ENCODE measurements at regions not wholly inside any gene's neighbourhood (a gene's known extent, or its start where the extent isn't known, plus 50 kb on each side); places are given as distances from the start of the nearest gene placed in this dataset.
"Not testable (repeated sequence)": the region's sequence is repeated elsewhere in the genome, so short reads cannot be mapped to it uniquely, and the experiment has no call there.

DNA sequence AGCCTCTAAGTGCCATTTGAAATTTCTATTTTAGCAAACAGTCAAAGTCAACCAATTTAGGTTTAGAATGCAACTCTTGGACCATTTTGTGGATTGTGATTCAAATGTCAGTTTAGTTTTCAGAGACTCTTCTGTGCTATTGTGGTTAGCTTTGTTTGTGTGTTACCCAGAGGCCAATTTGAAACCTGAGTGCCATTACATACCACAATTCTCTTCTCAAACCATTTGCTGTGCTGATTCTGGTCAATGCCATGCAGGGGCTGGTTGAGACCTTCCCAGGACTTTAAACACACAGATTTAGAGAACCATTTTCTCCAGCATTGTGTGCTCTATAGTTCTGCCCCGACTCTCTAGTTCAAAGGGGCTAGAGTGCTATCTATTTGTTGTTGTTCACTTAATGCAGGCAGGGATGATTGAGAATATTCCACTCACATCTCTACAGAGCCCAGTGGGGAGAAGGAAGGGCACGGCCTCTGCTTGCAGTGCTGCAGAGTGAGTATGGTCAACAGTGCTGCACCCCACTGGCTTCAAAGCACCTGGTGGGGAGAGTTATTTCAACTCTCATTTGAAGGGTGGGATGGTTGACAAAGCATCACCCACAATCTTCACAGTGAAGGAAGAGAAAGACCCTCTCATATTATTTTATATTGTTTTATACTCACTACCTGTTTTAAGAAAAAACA is 738.2 kb downstream of the COL12A1 start:
- DNase-seq: no peak

GRCh38 chr6:74466572-74466971 is 739.3 kb downstream of the COL12A1 start:
- DNase-seq: no peak

DNA sequence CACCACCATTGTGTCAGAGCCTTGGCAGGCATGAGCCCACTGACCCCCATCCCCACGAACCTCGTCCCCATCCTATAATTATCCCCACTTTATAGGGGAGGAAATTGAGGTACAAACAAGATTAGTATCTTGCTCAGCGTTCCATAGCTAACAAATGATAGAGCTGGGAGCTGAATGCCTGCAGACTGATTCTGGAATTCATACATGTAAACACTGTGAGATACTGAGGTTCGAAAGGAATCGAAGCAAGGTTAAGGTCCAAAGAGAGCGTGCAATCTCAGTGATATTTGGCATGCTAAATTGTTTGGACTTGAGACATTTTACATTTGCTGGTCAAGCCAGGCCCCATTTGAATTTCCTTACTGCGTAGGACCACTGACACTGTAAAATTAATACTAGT is 746.6 kb downstream of the COL12A1 start:
- no peak for DNase-seq

- peak; percentile 29 for DNase-seq
Measured at GRCh38 chr6:74458536-74458935, 747.3 kb downstream of the COL12A1 start.

- no peak for DNase-seq
Measured at GRCh38 chr6:74455786-74456185, 750.1 kb downstream of the COL12A1 start.

DNA sequence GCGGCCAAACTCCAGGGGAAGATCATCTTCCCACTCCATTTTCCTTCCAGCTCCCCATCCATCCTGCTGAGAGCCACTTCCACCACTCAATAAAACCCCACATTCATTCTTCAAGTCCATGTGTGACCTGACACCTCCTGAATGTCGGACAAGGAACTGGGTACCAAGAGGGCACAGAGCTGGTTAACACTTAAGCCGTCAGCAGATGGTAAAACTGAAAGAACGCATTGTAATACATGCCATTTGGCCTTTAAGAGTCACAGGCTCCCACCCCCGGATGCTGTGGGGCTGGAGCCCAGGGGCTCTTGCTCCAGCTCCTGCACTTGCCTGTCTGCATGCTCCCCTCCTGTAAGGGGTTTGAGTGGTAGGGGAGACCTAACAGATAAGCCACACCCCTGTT is 753.9 kb downstream of the COL12A1 start:
- no peak for DNase-seq

DNA sequence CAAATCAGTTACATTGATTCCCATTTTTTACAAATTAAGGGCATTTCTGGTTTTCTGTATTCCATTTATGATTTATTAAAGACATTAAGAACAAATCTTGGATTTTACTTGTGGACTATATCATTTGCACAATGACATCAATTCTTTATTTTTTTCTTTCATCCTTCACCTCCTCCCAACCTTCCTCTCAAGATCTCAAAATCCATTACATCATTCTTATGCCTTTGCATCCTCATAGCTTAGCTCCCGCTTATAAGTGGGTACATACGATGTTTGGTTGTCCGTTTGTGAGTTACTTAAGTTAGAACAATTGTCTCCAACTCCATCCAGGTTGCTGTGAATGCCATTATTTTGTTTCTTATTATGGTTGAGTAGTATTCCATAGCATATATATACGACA is 752.8 kb downstream of the CD109 start:
- no peak for DNase-seq

DNA sequence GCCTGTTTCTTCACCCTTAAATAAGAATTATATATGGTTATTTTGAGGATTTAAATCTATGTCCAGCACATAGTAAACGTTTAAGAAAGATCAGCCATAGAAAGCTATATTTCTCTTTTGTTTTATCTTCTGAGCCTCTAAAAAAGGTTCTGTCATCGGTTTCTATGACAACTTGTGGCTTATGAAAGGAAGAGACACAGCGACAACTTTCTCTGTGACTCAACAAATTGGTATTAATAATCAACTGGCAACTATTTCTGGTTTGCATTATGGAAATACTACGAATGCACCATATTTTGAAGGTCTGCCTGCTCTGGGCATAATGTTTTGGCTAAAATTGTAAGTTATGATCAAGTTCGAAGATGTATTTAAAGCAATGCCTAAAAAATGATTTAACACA is 751.0 kb downstream of the CD109 start:
- no peak for DNase-seq

GRCh38 chr6:74439123-74439811 is 743.3 kb downstream of the CD109 start:
- DNase-seq: no peak

- DNase-seq: not testable (repeated sequence)
Measured at GRCh38 chr6:74438395-74438794, 742.4 kb downstream of the CD109 start.

- no peak for DNase-seq
Measured at GRCh38 chr6:74434171-74434570, 738.2 kb downstream of the CD109 start.

DNA sequence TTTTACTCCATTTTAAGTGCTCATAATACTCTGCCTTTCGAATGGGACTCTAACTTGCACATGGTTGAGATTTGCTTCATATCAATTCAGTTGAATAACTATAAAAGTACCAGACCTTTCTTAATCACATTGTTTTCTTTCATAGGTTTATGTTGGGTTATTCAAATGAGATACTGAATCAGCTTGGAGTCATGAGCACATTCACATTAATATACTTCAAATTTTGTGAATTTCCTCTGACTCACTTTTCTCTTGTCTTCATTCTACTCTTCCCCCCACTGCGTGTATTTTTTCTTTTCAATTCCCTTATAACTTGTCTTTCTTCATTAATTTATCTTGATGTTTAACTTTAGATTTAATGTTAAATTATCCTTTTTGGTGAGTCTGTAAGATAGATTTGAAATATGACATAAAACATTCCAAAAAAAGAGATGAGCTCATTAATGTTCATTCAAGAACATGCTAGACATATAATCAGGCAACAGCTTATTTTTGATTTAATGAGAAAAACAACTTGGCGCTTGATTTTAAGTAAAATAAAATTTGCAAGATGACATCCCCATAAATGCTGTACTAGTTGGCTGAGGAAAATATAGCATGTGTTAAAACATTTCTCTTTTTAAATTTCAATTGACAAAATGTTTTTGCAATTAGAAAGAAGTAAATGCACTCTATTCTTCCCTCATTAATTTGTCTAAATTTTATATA is 736.0 kb downstream of the CD109 start:
- DNase-seq: no peak

DNA sequence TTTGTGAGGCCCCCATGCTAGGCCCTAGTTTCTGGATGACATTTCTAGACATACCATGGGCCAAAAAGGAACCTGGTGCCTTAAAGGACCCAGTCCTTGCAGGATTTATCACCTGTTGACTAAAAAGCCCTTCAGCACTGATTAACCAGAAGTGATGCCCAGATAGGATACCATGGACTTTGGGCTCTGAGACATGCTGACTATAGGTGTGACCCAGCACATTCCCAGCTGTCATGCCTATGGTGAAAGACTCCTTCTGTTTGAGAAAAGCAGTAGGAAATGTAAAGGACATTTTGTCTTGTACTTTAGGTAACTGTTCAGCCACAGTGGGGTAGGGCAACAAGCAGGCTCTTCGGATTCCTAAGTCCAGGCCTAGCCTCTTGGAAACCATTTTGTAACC is 724.2 kb downstream of the CD109 start:
- DNase-seq: no peak

GRCh38 chr6:74415056-74415455 is 719.1 kb downstream of the CD109 start:
- DNase-seq: no peak

GRCh38 chr6:74410630-74411029 is 714.6 kb downstream of the CD109 start:
- DNase-seq: no peak

DNA sequence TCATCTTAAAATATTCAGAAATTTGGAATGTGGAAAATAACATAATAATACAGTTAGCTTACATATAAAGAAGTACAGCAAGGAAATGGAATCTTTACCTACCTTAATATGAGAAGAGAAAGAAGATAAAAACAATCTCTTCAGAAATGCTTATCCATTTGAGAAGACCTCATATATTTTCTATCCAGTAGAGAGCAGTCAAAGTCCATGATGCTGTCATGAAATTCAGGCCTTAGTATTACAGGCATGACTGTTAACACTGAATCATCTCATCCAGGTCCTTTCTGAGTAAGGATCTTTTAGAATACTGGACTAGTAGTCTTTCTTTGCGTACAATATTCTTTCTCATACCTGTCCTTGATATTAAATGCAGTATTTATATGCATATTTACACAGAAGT is 713.4 kb downstream of the CD109 start:
- DNase-seq: no peak

DNA sequence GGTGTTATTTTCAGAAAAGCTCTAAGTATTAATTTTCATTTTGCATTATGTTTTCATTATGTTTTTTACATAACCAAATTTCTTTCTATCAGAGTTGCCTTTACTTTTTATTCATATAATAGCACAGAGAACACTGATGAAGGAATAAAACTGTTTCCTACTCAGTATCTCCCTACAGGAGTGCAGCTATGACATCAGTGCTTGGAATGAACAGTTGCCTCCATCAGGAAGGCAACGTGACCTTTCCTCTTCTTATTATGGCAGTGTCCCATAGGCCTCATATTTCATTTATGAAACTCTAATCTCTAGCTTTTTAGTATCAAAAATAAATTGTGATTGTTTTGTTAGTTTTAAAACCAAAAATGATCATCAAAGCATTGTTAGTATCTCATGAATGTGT is 712.8 kb downstream of the CD109 start:
- DNase-seq: no peak

DNA sequence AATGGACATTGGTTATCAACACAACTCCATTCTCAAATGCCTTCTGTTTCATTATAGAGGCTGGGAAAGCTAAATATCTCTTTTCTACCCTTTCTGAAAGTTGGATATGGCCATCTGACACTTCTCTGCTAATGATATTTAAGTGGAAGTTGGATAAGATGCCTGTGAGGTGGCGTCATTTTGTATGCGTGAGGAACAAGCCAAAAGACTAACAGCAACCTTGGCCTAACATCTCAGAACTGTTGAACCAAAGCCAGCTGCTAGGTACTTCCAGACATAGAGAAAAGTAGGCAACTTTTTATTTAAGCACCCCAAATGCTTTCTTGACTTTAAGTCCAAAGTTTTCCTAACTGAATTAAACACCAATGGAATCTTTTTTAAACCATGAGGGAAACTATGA is 708.4 kb downstream of the CD109 start:
- DNase-seq: no peak

DNA sequence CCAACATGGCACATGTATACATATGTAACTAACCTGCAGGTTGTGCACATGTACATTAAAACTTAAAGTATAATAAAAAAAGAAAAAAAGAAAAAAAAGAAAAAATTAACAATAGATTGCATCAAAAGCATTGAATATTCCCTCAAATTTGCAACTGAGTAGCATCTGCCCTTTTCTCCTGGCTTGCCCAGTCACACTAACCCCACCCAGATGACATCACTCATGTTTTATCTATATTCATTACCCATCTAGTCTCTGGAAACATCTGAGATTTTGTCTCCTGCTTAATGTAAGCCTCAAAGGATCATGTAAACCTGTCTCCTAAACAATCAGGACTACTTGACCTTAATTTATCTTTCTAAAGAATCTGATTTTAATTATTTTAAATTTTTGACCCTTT is 706.8 kb downstream of the CD109 start:
- DNase-seq: no peak

DNA sequence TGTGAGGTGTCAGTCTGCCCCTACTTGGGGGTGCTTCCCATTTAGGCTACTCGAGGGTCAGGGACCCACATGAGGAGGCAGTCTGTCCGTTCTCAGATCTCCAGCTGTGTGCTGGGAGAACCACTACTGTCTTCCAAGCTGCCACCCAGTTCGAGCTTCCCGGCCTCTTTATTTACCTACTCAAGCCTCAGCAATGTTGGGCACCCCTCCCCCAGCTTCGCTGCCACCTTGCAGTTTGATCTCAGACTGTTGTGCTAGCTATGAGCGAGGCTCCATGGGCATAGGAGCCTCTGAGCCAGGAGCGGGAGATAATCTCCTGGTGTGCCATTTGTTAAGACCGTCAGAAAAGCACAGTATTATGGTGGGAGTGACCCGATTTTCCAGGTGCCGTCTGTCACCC is 682.4 kb downstream of the CD109 start:
- DNase-seq: not testable (repeated sequence)

DNA sequence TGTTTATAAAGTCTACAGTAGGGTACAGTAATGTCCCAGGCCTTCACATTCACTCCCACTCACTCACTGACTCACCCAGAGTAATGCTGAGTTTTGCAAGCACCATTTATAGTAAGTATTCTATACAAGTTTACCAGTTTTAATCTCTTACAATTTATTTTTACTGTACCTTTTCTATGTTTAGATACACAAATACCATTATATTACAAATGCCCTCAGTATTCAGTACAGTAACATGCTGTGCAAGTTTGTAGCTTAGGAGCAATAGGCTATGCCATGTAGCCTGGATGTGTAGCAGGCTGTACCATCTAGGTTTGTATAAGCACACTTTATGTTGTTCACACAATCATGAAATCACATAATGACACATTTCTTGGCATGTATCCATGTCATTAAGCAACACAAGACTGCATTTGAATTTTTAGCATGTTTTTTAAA is 673.6 kb downstream of the CD109 start:
- no peak for DNase-seq

DNA sequence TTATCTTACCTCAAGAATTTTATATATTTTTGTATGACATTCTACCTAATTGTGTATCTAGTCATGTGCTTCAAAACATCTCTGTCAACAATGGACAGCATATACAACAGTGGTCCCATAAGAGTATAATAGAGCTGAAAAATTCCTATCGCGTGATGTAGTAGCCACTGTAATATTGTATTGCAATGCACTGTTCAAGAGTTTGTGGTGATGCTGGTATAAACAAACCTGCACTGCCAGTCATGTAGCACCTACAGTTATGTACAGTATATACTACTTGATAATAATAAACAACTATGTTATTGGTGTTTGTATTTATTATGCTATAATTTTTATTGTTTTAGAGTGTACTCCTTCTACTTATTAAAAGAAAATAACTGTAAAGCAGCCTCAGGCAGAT is 672.7 kb downstream of the CD109 start:
- no peak for DNase-seq

GRCh38 chr6:74366634-74367033 is 670.6 kb downstream of the CD109 start:
- no peak for DNase-seq

- no peak for DNase-seq
Measured at GRCh38 chr6:74362391-74362790, 666.4 kb downstream of the CD109 start.
